ENCODE measurements at regions not wholly inside any gene's neighbourhood (a gene's known extent, or its start where the extent isn't known, plus 50 kb on each side); places are given as distances from the start of the nearest gene placed in this dataset.
"Not testable (repeated sequence)": the region's sequence is repeated elsewhere in the genome, so short reads cannot be mapped to it uniquely, and the experiment has no call there.

- peaks cover 2% of the 10 kb centered on the region for H3K9me3 Mint-ChIP-seq
- H3K27ac Mint-ChIP-seq, result no peak overlapping the region
- no peak overlapping the region for H3K4me3 Mint-ChIP-seq
- peaks cover 30% of the 10 kb centered on the region for H3K4me1 Mint-ChIP-seq (ENCODE audit: low read depth)
- H3K27me3 Mint-ChIP-seq, result no peaks in the 10 kb centered on the region
- H3K36me3 Mint-ChIP-seq (ENCODE audit: low read depth), result no peaks in the 10 kb centered on the region
These were observed 141.1 kb downstream of the SPATA31D1 start for GRCh38 chr9:82129708-82130107.

GRCh38 chr9:82130331-82131042, 141.9 kb downstream of the SPATA31D1 start:
- Mint-ChIP-seq H3K27me3 (no peaks in the 10 kb centered on the region), H3K27ac (no peak overlapping the region), H3K4me1 (ENCODE audit: low read depth) (peaks cover 27% of the 10 kb centered on the region), H3K36me3 (ENCODE audit: low read depth) (no peaks in the 10 kb centered on the region), H3K9me3 (peaks cover 2% of the 10 kb centered on the region), H3K4me3 (no peak overlapping the region)

GRCh38 chr9:82131072-82131471, 142.5 kb downstream of the SPATA31D1 start:
- H3K4me3 Mint-ChIP-seq, result no peak overlapping the region
- H3K27ac Mint-ChIP-seq, result no peak overlapping the region
- H3K9me3 Mint-ChIP-seq, result peaks cover 7% of the 10 kb centered on the region
- H3K27me3 Mint-ChIP-seq, result no peaks in the 10 kb centered on the region
- H3K36me3 Mint-ChIP-seq (ENCODE audit: low read depth), result no peaks in the 10 kb centered on the region
- H3K4me1 Mint-ChIP-seq (ENCODE audit: low read depth), result peaks cover 25% of the 10 kb centered on the region

GRCh38 chr9:82132024-82132423, 143.5 kb downstream of the SPATA31D1 start:
- peaks cover 18% of the 10 kb centered on the region for H3K4me1 Mint-ChIP-seq (ENCODE audit: low read depth)
- peaks cover 7% of the 10 kb centered on the region for H3K9me3 Mint-ChIP-seq
- no peak overlapping the region for H3K27ac Mint-ChIP-seq
- no peaks in the 10 kb centered on the region for H3K27me3 Mint-ChIP-seq
- no peak overlapping the region for H3K4me3 Mint-ChIP-seq
- no peaks in the 10 kb centered on the region for H3K36me3 Mint-ChIP-seq (ENCODE audit: low read depth)

- H3K9me3 Mint-ChIP-seq, result peaks cover 7% of the 10 kb centered on the region
- no peak overlapping the region for H3K27ac Mint-ChIP-seq
- peaks cover 3% of the 10 kb centered on the region for H3K4me1 Mint-ChIP-seq (ENCODE audit: low read depth)
- H3K36me3 Mint-ChIP-seq (ENCODE audit: low read depth), result no peaks in the 10 kb centered on the region
- no peaks in the 10 kb centered on the region for H3K27me3 Mint-ChIP-seq
- H3K4me3 Mint-ChIP-seq, result no peak overlapping the region
These were observed 145.4 kb downstream of the SPATA31D1 start for GRCh38 chr9:82134010-82134409.

- Mint-ChIP-seq H3K4me1 (ENCODE audit: low read depth) (no peaks in the 10 kb centered on the region), H3K9me3 (peaks cover 7% of the 10 kb centered on the region), H3K4me3 (no peak overlapping the region), H3K36me3 (ENCODE audit: low read depth) (no peaks in the 10 kb centered on the region), H3K27ac (no peak overlapping the region), H3K27me3 (no peaks in the 10 kb centered on the region)
These were observed 146.5 kb downstream of the SPATA31D1 start for GRCh38 chr9:82135106-82135505.

GRCh38 chr9:82138081-82138480, 149.5 kb downstream of the SPATA31D1 start:
- H3K27ac Mint-ChIP-seq; H3K27me3 Mint-ChIP-seq; H3K9me3 Mint-ChIP-seq; H3K36me3 Mint-ChIP-seq (ENCODE audit: low read depth); H3K4me1 Mint-ChIP-seq (ENCODE audit: low read depth); H3K4me3 Mint-ChIP-seq: not testable (repeated sequence)

GRCh38 chr9:82140471-82140870, 151.9 kb downstream of the SPATA31D1 start:
- Mint-ChIP-seq H3K9me3 (peaks cover 8% of the 10 kb centered on the region), H3K36me3 (ENCODE audit: low read depth) (no peaks in the 10 kb centered on the region), H3K4me3 (no peak overlapping the region), H3K4me1 (ENCODE audit: low read depth) (no peaks in the 10 kb centered on the region), H3K27me3 (no peaks in the 10 kb centered on the region), H3K27ac (no peak overlapping the region)

- Mint-ChIP-seq H3K9me3 (peaks cover 3% of the 10 kb centered on the region), H3K4me3 (no peak overlapping the region), H3K27ac (no peak overlapping the region), H3K4me1 (ENCODE audit: low read depth) (no peaks in the 10 kb centered on the region), H3K27me3 (peaks cover 10% of the 10 kb centered on the region), H3K36me3 (ENCODE audit: low read depth) (no peaks in the 10 kb centered on the region)
These were observed 156.2 kb downstream of the SPATA31D1 start for GRCh38 chr9:82144803-82145202.

- no peaks in the 10 kb centered on the region for H3K36me3 Mint-ChIP-seq (ENCODE audit: low read depth)
These were observed 158.1 kb downstream of the SPATA31D1 start for GRCh38 chr9:82146677-82147076.

GRCh38 chr9:82147798-82148425, 159.3 kb downstream of the SPATA31D1 start:
- peaks cover 3% of the 10 kb centered on the region for H3K9me3 Mint-ChIP-seq
- H3K4me3 Mint-ChIP-seq, result no peak overlapping the region
- peaks cover 10% of the 10 kb centered on the region for H3K27me3 Mint-ChIP-seq
- no peaks in the 10 kb centered on the region for H3K36me3 Mint-ChIP-seq (ENCODE audit: low read depth)
- no peak overlapping the region for H3K27ac Mint-ChIP-seq
- H3K4me1 Mint-ChIP-seq (ENCODE audit: low read depth), result no peaks in the 10 kb centered on the region

More at GRCh38 chr9:82146677-82147076, 158.1 kb downstream of the SPATA31D1 start:
- no peaks in the 10 kb centered on the region for H3K4me1 Mint-ChIP-seq (ENCODE audit: low read depth)
- peaks cover 10% of the 10 kb centered on the region for H3K27me3 Mint-ChIP-seq
- no peak overlapping the region for H3K4me3 Mint-ChIP-seq
- H3K9me3 Mint-ChIP-seq, result peaks cover 3% of the 10 kb centered on the region
- H3K27ac Mint-ChIP-seq, result no peak overlapping the region

GRCh38 chr9:82148426-82148810, 159.8 kb downstream of the SPATA31D1 start:
- H3K9me3 Mint-ChIP-seq, result peaks cover 3% of the 10 kb centered on the region
- H3K4me1 Mint-ChIP-seq (ENCODE audit: low read depth), result no peaks in the 10 kb centered on the region
- no peak overlapping the region for H3K4me3 Mint-ChIP-seq
- H3K27ac Mint-ChIP-seq, result no peak overlapping the region
- H3K27me3 Mint-ChIP-seq, result peaks cover 10% of the 10 kb centered on the region
- no peaks in the 10 kb centered on the region for H3K36me3 Mint-ChIP-seq (ENCODE audit: low read depth)

GRCh38 chr9:82148901-82149461, 160.4 kb downstream of the SPATA31D1 start:
- Mint-ChIP-seq H3K4me3 (no peak overlapping the region), H3K4me1 (ENCODE audit: low read depth) (no peaks in the 10 kb centered on the region), H3K27me3 (peaks cover 10% of the 10 kb centered on the region), H3K36me3 (ENCODE audit: low read depth) (no peaks in the 10 kb centered on the region), H3K9me3 (peaks cover 3% of the 10 kb centered on the region), H3K27ac (no peak overlapping the region)

GRCh38 chr9:82149501-82149946, 161.0 kb downstream of the SPATA31D1 start:
- Mint-ChIP-seq H3K9me3 (peaks cover 3% of the 10 kb centered on the region), H3K36me3 (ENCODE audit: low read depth) (no peaks in the 10 kb centered on the region), H3K27me3 (peaks cover 10% of the 10 kb centered on the region), H3K4me3 (no peak overlapping the region), H3K4me1 (ENCODE audit: low read depth) (peaks cover 2% of the 10 kb centered on the region), H3K27ac (no peak overlapping the region)

- no peak overlapping the region for H3K27ac Mint-ChIP-seq
- H3K36me3 Mint-ChIP-seq (ENCODE audit: low read depth), result no peaks in the 10 kb centered on the region
- no peak overlapping the region for H3K4me3 Mint-ChIP-seq
- no peaks in the 10 kb centered on the region for H3K9me3 Mint-ChIP-seq
- H3K27me3 Mint-ChIP-seq, result peaks cover under 1% of the 10 kb centered on the region
- H3K4me1 Mint-ChIP-seq (ENCODE audit: low read depth), result peaks cover 4% of the 10 kb centered on the region
These were observed 163.6 kb downstream of the SPATA31D1 start for GRCh38 chr9:82152181-82152580.
